ENCODE measurements at regions not wholly inside any gene's neighbourhood (a gene's known extent, or its start where the extent isn't known, plus 50 kb on each side); places are given as distances from the start of the nearest gene placed in this dataset.

GRCh38 chr9:1536522-1537170 is 478.5 kb upstream of the SMARCA2 start:
- TF ChIP-seq CTCF (IDR thresholded peaks at IDR 0.05) (no peak), POLR2A (IDR thresholded peaks at IDR 0.05) (no peak)

All from Peyer's patch (tissue), 4 donors.